Body of pancreas (tissue), 4 donors: ENCODE measurements at regions not wholly inside any gene's neighbourhood (a gene's known extent, or its start where the extent isn't known, plus 50 kb on each side); places are given as distances from the start of the nearest gene placed in this dataset.

ENCODE experiments used
- CTCF ChIP-seq, 7 experiments: fragments of 450-650 bp in 4 of 7; fragments of 200-600 bp in 3 of 7; sonication (generic) in 3 of 7; IDR thresholded peaks; one replicate each; pipeline ENCODE4 v1.5.1; 2016 to 2019; ENCODE audit warnings: antibody characterized with exemption in 7 of 7
- POLR2A ChIP-seq, 3 donors: fragments of 450-650 bp; IDR thresholded peaks; one replicate each; pipeline ENCODE4 v1.6.1; 2016; ENCODE audit warnings: antibody characterized with exemption in 3 of 3, mild to moderate bottlenecking in 2 of 3

GRCh38 chrX:125424536-125424935 is 104.9 kb downstream of the TEX13C start:
- TF ChIP-seq CTCF (IDR thresholded peaks at IDR 0.05) (no peak), POLR2A (IDR thresholded peaks at IDR 0.05) (no peak)
